Jurkat, Clone E6-1 (cell line): ENCODE measurements at regions not wholly inside any gene's neighbourhood (a gene's known extent, or its start where the extent isn't known, plus 50 kb on each side); places are given as distances from the start of the nearest gene placed in this dataset.
A peak's percentile ranks its signal among the peaks of the same experiment; 100 is the strongest.
"Not testable (repeated sequence)": the region's sequence is repeated elsewhere in the genome, so short reads cannot be mapped to it uniquely, and the experiment has no call there.

ENCODE experiments used
- DNase-seq: peaks from one replicate; pipeline ENCODE4 v3.0.0-alpha.2; 2011; ENCODE audit warnings: low read depth, low spot score
- H3K4me3 ChIP-seq: 2 replicates; pipeline ENCODE4 v1.5.1; 2011; ENCODE audit warnings: mild to moderate bottlenecking, low read length, control low read depth, moderate library complexity

DNA sequence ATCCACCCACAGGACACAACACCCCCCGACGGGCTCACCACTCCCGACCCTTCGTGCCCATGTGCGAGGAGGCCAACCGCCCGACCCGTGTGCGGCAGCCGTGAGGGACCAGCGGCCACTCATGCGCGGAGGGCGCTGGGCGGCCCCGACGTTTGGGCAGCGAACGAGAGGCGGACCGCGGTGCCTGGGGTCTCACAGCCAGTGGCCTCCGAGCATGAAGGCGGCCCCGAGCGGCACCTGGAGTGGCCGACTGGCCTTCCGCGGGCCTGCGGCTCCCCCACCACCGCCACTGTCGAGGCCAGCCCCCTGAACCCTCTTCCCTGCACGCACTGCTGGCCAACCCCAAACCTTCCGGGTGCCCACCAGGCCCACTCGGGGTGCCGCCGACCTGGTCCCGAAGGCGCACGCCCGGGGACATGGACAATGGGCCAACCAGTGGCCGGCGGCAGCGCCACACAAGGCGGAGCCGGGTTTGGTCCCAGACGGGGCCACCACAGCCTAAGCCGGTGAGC is 4274.9 kb upstream of the OR11H1 start:
- no peak for DNase-seq

DNA sequence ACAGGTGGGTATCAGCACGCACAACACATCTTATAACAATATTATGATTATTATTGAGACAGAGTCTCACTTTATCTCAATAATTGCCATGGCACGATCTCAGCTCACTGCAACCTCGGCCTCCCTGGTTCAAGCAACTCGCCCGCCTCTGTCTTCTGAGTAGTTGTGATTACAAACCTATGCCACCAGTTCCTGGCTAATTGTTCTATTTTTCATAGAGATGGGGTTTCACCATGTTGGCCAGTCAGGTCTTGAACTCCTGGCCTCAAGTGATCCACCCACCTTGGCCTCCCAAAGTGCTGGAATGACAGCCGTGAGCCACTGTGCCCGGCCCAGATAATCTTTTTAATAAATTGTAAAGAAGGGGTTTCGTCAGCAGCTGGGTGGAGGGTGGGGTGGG is 4257.0 kb upstream of the OR11H1 start:
- H3K4me3 ChIP-seq, DNase-seq: not testable (repeated sequence)

More for the DNA sequence above, 4274.9 kb upstream of the OR11H1 start:
- no peak overlapping the region for H3K4me3 ChIP-seq

DNA sequence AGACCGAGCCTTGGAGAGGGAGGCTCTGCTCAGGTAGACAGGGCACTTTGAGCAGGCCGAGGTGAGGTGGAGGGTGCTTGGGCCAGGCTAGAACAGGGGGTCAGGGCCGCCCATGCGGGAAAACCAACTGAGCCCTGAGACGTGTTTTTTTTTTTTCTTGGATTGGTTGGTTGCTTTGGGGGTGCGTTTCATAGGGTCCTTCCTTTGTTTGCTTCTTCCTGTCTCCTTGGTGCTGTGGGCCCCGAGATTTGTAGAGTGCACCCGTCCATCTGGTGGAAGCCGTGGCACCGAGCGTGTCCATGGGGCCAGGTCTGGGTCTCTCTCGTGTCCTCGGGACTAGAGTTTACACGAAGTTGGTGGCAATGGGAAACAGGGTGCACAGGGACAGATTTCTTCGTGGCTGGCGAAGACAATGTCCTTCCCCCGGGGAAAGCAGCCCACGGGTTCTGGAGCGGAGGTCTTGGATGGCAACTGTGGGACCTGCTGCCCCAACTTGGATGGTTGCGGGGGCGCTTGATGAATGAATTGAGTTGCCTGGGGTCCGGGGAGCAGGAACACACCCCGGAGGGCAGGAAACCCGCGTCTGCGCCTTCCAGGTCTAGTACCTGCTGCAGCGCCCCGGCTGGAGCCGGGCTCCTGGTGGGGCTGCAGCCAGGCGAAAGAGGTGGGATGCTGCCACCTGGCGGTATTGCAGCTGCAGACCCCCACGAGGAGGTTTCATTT is 4242.7 kb upstream of the OR11H1 start:
- not testable (repeated sequence) for H3K4me3 ChIP-seq
- peak; percentile 74 for DNase-seq

DNA sequence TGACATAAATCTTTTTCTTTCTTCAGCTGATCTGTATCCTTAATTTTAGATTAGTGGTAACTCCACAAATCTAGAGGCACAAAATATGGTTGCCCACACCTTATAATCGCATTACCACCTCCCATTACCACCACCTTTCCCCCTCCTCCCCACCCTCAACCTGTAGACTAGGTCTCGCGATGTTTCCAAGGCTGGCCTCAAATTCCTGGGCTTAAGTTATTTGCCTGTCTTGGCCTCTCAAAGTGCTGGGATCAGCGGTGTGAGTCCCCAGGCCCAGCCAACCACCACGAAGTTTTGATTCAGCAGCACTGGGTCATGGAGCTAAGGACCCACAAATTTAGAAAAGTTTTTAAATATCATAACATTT is 4242.2 kb upstream of the OR11H1 start:
- not testable (repeated sequence) for DNase-seq, H3K4me3 ChIP-seq

DNA sequence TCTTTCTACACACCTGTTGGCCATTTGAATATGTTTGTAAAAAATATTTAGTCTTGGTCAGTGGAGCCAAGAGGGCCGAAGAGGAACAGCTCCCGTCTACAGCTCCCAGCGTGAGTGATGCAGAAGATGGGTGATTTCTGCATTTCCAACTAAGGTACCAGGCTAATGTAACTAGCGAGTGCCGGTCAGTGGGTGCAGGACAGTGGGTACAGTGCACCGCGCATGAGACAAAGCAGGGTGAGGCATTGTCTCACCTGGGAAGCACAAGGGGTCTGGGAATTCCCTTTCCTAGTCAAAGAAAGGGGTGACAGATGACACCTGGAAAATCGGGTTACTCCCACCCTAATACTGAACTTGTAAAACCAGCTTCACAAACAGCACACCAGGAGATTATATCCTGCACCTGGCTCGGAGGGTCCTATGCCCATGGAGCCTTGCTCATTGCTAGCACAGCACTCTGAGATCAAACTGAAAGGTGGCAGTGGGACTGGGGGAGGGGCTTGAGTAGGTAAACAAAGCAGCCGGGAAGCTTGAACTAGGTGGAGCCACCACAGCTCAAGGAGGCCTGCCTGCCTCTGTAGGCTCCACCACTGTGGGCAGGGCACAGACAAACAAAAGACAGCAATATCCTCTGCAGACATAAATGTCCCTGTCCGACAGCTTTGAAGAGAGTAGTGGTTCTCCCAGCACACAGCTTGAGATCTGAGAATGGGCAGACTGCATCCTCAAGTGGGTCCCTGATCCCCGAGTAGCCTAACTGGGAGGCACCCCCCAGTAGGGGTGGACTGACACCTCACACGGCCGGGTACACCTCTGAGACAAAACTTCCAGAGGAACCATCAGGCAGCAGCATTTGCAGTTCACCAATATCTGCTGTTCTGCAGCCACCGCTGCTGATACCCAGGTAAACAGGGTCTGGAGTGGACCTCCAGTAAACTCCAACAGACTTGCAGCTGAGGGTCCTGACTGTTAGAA is 4239.5 kb upstream of the OR11H1 start:
- not testable (repeated sequence) for DNase-seq, H3K4me3 ChIP-seq

DNA sequence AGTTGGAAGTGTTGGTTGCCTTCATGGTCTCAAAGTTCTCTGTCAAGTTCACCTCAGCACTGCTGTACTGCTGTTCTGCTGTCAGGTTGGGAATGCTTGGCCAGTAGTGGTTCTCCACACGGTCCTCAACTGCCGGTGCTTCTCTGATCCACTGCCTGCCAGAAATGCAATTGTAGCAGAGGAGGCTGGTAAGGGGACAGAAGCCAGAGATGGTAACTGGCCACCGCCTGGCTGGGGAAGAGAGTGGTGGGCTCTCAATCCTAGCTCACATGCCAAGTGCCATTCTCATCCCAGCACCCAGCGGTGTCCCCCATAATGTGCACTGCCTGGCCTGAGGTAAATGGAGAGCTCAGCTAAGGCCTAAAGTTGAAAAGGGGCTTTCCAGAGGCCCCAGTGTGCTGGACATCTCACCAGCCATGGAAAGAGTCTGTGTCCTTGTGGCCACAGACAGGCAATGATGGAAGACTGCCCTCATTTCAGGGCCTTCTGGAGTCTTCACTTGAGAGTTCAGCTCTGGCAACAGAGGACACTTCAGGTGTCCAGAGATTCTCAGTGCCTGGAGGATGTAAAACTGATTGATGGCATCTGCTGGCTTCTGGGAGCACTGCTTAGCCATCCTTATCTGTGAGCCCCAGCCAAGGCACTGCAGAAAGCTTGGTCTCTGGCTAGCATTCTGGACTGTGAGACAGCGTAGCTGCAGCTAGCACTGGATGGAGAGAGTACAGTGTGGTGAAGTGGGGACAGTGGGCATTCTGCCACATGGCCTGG is 4229.7 kb upstream of the OR11H1 start:
- DNase-seq, H3K4me3 ChIP-seq: not testable (repeated sequence)

DNA sequence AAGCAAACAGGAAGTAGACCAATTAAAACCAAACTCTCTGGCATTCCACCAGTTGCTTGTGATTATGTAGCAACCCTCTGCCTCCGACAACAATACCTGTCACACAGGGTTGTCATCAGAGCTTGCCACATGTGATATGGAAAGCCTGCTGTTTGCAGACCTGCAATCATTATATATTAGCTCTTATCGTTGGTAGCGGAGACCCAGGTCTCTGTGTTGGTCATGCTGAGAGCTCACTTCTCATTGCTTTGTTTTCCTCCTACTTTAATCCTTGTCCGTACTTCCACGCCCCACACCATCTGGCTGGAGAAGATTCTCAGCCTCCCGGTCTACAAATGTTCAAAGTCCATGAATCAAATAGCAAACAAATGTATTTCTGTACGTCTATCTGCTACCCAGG is 4225.6 kb upstream of the OR11H1 start:
- DNase-seq, H3K4me3 ChIP-seq: not testable (repeated sequence)

DNA sequence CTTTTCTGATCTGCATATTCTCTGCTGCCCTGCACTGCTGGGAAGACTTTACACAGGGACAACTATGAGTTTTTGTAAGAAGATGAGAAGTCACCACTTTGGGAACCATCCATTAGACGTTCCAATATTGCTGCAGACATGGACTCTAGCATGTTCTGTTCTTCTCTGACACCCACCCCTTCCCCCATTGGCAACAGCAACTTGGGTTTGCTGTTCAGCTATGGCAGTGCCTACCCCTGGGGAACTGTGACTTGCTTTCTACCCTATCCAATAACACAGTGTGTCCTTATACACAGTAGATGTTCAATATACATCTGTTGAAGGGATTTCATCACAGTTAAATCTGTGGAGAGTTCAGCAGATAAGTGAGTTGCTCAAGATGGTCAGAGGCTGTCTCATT is 4225.1 kb upstream of the OR11H1 start:
- H3K4me3 ChIP-seq, DNase-seq: not testable (repeated sequence)

DNA sequence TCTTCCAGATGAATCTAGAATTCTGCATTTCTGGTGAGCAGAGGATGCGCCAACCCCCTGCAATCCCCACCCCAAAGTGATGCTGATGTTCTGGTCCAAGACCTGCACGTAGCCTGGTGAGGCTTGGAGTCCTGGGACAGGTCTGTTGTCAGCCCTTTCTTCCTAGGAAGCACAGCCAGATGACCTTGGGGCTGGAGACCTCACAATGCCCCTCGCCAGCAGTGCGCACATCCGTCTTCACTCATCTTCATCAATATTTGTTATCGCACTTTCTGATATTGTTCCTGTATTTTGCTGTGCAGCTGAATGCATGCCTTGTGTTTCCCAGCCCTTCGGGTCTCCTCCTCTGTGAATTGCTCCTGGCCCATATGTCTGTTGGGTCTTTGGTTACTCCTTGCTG is 4222.8 kb upstream of the OR11H1 start:
- not testable (repeated sequence) for DNase-seq, H3K4me3 ChIP-seq

DNA sequence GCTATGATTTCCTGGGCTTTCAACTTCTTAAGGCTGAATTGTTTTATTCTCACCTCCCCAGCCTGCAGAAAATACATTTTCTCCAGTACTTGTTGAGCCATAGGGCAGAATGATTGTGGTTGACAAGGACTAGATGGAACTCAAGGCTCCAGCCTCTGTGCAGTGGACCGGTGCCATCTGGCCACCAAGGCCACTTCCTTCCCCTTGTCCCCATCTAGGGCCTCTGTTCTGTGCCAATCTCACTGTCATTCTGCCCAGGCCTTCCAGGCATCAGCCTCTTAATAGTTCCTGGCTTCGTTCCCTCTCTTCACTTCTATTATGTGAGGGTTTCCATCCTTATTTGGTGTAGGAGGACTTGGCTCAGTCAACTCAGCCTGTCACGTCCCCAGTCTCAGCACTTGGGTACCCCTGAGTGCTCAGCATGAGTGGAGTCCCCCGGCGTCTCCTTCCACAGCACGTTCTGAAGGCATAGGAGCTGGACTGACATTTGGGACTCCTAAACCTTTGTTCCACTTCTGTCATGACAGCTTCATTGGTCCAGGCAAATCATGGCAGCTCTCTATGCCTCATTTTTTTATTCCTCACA is 4221.0 kb upstream of the OR11H1 start:
- H3K4me3 ChIP-seq, DNase-seq: not testable (repeated sequence)

DNA sequence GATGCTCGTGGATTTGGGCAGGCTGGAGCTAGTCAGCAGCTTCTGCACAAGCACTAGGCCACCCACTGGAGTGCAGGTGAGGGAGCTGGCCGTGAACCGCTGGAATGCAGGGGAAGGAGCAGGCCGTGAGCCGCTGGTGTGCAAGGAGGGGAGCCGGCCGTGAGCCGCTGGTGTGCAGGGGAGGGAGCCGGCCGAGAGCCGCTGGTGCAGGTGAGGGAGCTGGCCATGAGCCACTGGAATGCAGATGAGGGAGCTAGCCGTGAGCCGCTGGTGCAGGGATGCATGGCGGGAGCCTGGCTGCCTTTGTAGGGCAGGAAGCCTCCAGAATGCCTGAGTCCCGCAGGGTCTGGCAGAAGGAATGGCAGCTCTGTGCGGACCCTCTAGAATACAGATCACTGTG is 4220.0 kb upstream of the OR11H1 start:
- H3K4me3 ChIP-seq, result no peak overlapping the region
- DNase-seq, result no peak

DNA sequence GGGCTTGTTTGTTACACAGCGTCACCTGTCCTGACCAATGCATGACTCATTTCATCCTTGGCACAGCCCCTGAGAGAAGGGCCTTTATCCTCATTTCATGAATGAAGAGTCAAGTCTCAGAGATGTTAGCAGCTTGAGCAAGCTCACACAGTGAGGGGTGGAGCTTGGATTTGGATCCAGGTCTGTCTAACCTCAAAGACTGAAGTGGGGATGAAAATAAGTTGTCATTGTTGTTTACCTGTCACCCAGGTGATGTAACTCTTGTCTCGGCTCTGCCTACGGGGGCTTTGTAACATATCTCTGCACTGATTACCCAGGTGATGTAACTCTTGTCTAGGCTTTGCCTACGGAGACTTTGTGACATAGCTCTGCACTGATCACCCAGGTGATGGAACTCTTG is 4218.2 kb upstream of the OR11H1 start:
- H3K4me3 ChIP-seq, DNase-seq: not testable (repeated sequence)

DNA sequence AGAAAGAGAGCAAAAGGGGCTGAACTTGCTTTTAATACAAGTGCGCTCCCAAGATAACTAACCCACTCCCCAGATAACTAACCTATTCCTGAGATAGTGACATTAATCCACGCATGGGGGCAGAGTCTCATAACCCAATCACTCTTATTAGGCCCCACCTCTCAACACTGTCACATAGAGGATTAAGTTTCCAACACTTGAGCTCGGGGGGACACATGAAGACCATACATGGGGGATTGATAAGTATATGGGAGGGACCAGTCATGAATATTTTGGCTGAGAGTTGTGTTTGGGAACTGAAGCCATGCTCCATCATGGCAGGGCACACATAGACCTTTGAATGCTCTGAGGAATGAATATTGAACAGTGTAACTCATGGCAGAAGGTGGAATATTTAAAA is 4217.3 kb upstream of the OR11H1 start:
- not testable (repeated sequence) for H3K4me3 ChIP-seq, DNase-seq

DNA sequence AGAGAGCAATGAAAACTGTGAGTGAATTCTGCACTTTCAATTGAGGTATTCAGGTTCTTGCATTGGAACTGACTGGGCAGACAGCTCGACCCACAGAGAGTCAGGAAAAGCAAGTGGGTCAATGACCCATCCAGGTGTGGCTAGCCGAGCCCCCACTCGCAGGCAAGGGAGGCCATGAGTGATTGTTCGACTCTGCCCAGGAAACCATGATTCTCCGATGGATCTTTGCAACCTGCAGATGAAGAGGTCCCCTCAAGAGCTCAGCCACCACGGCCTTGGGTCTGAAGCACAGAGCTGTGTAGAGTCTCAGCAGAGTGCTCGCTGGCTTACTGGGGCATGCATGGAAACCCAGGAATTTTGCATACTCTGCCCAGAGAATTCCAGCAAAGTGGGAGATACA is 4215.4 kb upstream of the OR11H1 start:
- not testable (repeated sequence) for DNase-seq, H3K4me3 ChIP-seq

DNA sequence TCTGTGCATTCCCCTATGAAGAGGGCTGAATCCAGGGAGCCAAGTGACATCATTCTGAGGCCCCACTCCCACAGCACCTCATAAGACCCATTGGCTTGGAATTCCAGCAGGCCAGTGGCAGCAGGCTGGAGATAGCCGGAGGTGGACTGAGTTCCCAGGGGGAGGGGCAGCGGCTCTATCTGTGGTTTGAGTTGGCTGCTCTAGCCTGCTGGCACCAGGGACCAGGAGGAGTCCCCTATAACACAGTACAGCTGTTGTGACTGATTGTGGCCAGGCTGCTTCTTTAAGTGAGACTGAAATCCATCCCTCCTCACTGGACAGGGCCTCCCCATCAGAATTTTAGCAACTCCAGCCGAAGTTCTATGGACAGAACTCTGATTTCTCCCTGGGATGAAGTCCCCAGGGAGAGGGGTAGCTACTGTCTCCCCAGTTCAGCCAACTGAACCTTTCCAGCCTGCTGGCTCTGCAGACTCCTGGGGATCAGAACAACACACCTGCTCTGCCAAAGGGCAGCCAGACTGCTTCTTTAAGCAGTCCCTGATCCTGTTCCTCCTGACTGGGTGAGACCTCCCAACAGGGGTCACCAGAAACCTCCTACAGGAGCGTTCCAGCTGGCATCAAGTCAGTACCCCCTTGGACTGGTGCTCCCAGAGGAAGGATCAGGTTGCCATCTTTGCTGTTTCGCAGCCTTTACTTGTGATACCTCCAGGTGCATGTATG is 4214.8 kb upstream of the OR11H1 start:
- not testable (repeated sequence) for H3K4me3 ChIP-seq, DNase-seq

DNA sequence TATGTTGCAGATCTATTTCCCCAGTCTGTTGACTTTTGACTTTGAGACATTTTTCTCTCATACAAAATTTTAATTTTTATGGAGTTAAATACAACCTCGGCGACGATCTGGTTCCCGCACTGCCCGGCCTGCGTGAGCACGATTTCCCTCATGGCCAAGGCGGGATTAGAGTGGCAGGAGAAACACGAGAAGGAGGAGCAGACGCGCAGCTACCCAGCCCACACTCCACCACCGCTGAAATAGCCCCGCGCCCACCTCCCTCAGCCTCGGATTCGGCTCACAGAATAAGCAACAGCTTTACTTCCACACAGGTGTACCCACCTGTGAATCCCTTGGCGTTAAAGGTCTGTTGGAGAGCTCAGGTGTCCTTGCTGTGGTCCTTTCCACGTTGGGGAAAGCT is 4209.4 kb upstream of the OR11H1 start:
- not testable (repeated sequence) for H3K4me3 ChIP-seq, DNase-seq

DNA sequence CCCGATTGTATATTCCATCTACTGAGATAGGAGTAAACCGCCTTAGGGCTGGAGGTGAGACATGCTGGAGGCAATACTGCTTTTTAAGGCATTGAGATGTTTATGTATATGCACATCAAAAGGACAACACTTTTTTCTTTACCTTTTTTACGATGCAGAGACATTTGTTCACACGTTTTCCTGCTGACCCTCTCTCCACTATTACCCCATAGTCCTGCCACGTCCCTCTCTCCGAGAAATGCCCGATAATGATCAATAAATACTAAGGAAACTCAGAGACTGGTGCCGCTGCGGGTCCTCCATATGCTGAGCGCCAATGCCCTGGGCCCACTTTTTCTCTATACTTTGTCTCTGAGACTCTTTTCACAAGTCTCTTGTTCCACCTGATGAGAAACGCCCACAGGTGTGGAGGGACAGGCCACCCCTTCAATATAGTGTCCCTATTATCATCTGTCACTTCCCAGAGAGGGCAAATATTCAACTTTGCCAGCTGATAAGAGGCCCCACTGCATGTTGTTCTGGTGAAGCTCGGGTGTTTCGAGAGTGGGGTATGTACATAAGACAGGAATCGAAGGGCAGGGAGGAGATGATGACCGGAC is 4203.5 kb upstream of the OR11H1 start:
- not testable (repeated sequence) for H3K4me3 ChIP-seq, DNase-seq

DNA sequence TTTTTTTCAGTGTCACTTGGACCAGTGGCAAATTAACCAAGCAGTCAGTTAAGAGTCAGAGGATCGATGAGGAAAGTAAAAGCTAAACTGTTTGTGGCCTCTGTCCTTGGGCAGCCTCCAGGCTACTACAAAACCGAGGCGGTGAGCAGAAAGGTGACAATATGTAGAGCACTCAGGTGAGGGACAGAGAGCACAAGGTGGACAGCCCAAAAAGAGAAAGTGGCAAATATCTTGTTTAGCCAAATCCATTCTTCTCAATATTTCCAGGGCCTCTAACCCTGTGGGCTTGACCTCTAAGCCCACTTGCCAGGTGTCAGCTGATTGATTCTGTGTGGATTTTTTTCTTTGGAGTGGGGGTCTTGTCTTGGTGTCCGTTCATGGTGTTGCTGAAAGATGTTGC is 4202.2 kb upstream of the OR11H1 start:
- no peak overlapping the region for H3K4me3 ChIP-seq
- DNase-seq, result no peak
